OCI-LY7 (cell line): ENCODE measurements at regions not wholly inside any gene's neighbourhood (a gene's known extent, or its start where the extent isn't known, plus 50 kb on each side); places are given as distances from the start of the nearest gene placed in this dataset.

Experiments
- EZH2phosphoT487 ChIP-seq: fragments of 200-600 bp; sonication (generic); IDR thresholded peaks from 2 replicates; pipeline ENCODE4 v1.6.1; 2018; ENCODE audit warnings: low read depth, borderline replicate concordance, mild to moderate bottlenecking, mixed run types, antibody characterized with exemption, low read length, moderate library complexity, mixed read lengths
- TF ChIP-seq, protein P1 (sequence below): fragments of 200-600 bp; sonication (generic); conservative IDR thresholded peaks from 2 replicates; pipeline ENCODE4 v1.5.1; 2014; ENCODE audit warnings: mild to moderate bottlenecking, antibody characterized with exemption, low read length, moderate library complexity, mixed read lengths

DNA sequence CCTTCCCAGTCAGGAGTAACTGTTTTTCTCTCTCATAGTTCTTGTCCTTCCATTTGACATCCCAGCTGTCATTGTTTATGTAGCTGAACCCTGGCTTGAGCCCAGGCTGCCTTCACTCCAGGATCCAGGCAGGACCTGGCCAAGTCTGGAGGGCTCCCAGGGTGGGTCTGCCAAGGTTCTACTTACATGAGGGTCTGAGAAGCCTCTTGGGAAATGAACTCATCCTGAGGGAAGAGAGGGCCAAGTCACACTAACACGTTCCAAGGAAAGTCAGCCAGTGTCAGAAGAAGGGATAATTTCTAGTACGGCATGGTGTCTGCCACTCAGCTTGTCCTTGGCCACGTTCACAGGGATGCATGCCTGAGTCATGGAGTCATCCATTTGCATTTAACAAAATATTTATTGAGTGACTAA lies 54.8 kb upstream of the SRD5A3 start:
- TF ChIP-seq, protein P1, sequence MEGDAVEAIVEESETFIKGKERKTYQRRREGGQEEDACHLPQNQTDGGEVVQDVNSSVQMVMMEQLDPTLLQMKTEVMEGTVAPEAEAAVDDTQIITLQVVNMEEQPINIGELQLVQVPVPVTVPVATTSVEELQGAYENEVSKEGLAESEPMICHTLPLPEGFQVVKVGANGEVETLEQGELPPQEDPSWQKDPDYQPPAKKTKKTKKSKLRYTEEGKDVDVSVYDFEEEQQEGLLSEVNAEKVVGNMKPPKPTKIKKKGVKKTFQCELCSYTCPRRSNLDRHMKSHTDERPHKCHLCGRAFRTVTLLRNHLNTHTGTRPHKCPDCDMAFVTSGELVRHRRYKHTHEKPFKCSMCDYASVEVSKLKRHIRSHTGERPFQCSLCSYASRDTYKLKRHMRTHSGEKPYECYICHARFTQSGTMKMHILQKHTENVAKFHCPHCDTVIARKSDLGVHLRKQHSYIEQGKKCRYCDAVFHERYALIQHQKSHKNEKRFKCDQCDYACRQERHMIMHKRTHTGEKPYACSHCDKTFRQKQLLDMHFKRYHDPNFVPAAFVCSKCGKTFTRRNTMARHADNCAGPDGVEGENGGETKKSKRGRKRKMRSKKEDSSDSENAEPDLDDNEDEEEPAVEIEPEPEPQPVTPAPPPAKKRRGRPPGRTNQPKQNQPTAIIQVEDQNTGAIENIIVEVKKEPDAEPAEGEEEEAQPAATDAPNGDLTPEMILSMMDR, result no peak
- TF ChIP-seq EZH2phosphoT487, result no peak
